ENCODE measurements at regions not wholly inside any gene's neighbourhood (a gene's known extent, or its start where the extent isn't known, plus 50 kb on each side); places are given as distances from the start of the nearest gene placed in this dataset.

DNA sequence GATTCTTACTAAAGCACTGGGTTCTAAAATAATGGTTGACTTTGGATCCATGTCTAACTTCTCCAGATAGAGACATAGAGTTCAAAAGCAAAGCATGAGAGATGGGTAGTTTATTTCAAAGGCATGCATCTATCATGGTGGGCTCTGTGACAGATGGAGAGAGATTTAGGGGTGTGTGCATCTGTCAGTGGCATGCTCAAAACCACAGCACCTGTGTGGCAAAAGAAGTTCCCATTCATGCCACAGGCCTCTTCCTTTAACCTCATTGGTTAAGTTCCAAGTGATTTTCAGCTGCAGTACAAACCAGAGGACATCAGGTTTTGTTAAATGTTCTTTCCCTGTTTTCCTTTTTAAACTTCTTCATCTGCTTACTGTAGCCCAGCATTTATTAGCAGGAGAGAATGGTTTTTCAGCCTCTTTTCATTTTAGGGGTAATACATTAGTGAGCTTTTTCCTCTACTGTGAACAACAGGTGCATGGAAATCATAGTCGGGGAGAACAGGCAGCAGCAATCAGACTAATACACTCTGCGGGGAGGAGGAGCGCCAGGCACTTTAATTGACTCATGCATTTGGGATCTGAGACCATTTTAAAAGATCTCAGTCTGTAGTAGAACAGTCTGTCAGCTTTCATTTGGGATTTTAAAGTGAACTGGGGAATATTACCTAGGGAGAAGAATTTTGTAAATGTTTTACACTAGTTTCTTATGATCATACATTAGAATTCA, 52.4 kb upstream of the UPP2 start:
- DNase-seq (ENCODE audit: low read depth), result no peak
- no peak overlapping the region for H3K4me3 ChIP-seq (replicated peaks; ENCODE audit: low read depth, low read length)
- no peak for TF ChIP-seq CTCF (IDR thresholded peaks at IDR 0.05; ENCODE audit: low read length, missing control alignments)

- no peak for DNase-seq (ENCODE audit: low read depth)
- H3K4me3 ChIP-seq (replicated peaks; ENCODE audit: low read depth, low read length), result no peak overlapping the region
- no peak for TF ChIP-seq CTCF (IDR thresholded peaks at IDR 0.05; ENCODE audit: low read length, missing control alignments)
Observed at GRCh38 chr2:158048327-158048726, 53.3 kb upstream of the UPP2 start.

DNA sequence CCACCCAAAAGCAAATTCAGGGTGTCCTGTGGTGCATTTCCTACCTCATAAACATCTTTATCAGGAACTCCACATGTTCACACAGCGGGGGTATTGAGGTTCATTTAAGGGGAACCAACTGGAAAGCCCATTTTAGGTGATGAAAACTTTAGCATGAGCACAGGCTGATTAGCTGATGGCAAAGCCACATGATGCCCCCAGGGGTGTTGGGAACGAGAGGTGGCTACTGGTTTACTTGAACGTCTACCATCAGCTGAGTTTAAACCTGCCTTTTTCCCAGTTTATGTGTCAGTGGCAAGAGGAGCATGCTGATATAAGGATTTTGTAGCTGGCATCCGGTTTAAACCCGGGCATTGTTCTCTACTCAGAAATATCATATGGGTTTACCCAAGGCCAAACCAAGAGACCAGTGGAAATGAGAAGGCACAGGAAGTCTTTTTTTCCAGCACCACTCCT, 54.5 kb upstream of the UPP2 start:
- no peak for DNase-seq (ENCODE audit: low read depth)
- TF ChIP-seq CTCF (IDR thresholded peaks at IDR 0.05; ENCODE audit: low read length, missing control alignments), result no peak
- H3K4me3 ChIP-seq (replicated peaks; ENCODE audit: low read depth, low read length), result no peak overlapping the region

- DNase-seq (ENCODE audit: low read depth), result no peak
- TF ChIP-seq CTCF (IDR thresholded peaks at IDR 0.05; ENCODE audit: low read length, missing control alignments), result no peak
- H3K4me3 ChIP-seq (replicated peaks; ENCODE audit: low read depth, low read length), result no peak overlapping the region
Observed at GRCh38 chr2:158046121-158046880, 55.4 kb upstream of the UPP2 start.

- no peak overlapping the region for H3K4me3 ChIP-seq (replicated peaks; ENCODE audit: low read depth, low read length)
- TF ChIP-seq CTCF (IDR thresholded peaks at IDR 0.05; ENCODE audit: low read length, missing control alignments), result no peak
- no peak for DNase-seq (ENCODE audit: low read depth)
Observed at GRCh38 chr2:158045362-158045761, 56.3 kb upstream of the UPP2 start.

- no peak overlapping the region for H3K4me3 ChIP-seq (replicated peaks; ENCODE audit: low read depth, low read length)
- no peak for TF ChIP-seq CTCF (IDR thresholded peaks at IDR 0.05; ENCODE audit: low read length, missing control alignments)
- no peak for DNase-seq (ENCODE audit: low read depth)
Observed at GRCh38 chr2:158043181-158043948, 58.3 kb upstream of the UPP2 start.

Measured in fibroblast of pulmonary artery (primary cell).